ENCODE measurements at regions not wholly inside any gene's neighbourhood (a gene's known extent, or its start where the extent isn't known, plus 50 kb on each side); places are given as distances from the start of the nearest gene placed in this dataset.

GRCh38 chr9:109639674-109640579 lies 140.1 kb upstream of the PALM2AKAP2 start:
- no peak for DNase-seq (ENCODE audit: low spot score)
- Histone ChIP-seq H3K27ac (ENCODE audit: low read depth in 1 of 2, low read length in 2 of 2) (no peak overlapping the region), H3K27me3 (ENCODE audit: control insufficient read depth in 4 of 4, insufficient read depth in 4 of 4, low read length in 3 of 4) (peaks cover 0 to 7% (median 3%) of the 10 kb centered on the region in 4 donors), H3K4me1 (ENCODE audit: control insufficient read depth in 4 of 4, insufficient read depth in 4 of 4, low read length in 3 of 4) (peaks cover 7 to 15% (median 14%) of the 10 kb centered on the region in 4 donors), H3K36me3 (ENCODE audit: control insufficient read depth in 4 of 4, insufficient read depth in 3 of 4, low read depth in 1 of 4, low read length in 3 of 4) (no peaks in the 10 kb centered on the region), H3K9me3 (ENCODE audit: control insufficient read depth in 4 of 4, low read length in 3 of 4) (no peaks in the 10 kb centered on the region), H3K9ac (ENCODE audit: low read depth in 1 of 2, low read length in 2 of 2) (no peak overlapping the region), H3K4me3 (ENCODE audit: low read depth in 1 of 3, low read length in 3 of 3) (peak overlapping the region in 2 of 3 donors; percentile 47 to 53)
- 5% methylated on average over 43 of the region's 43 CpGs for WGBS
- TF ChIP-seq YY1 (IDR thresholded peaks at IDR 0.05) (no peak), NR2F2 (IDR thresholded peaks at IDR 0.05) (no peak), FOXA1 (IDR thresholded peaks at IDR 0.05) (no peak), GABPA (IDR thresholded peaks at IDR 0.05 in 1 of 2, conservative IDR thresholded peaks at IDR 0.05 in 1 of 2) (no peak), RXRA (IDR thresholded peaks at IDR 0.05) (no peak), FOXA2 (IDR thresholded peaks at IDR 0.05) (no peak), REST (IDR thresholded peaks at IDR 0.05) (no peak), HNF4G (IDR thresholded peaks at IDR 0.05) (no peak), ATF3 (IDR thresholded peaks at IDR 0.05) (no peak)

GRCh38 chr9:109640580-109641371 lies 139.2 kb upstream of the PALM2AKAP2 start:
- 5% methylated on average over 59 of the region's 59 CpGs for WGBS
- TF ChIP-seq MAX (IDR thresholded peaks at IDR 0.05) (no peak), ZBTB33 (IDR thresholded peaks at IDR 0.05) (no peak), HNF4G (IDR thresholded peaks at IDR 0.05) (no peak), YY1 (IDR thresholded peaks at IDR 0.05) (no peak), HNF4A (conservative IDR thresholded peaks at IDR 0.05) (no peak)
- H3K4me3 ChIP-seq (ENCODE audit: low read depth in 1 of 3, low read length in 3 of 3) = peak overlapping the region in 2 of 3 donors; percentile 47 to 53
- H3K27ac ChIP-seq (ENCODE audit: low read depth in 1 of 2, low read length in 2 of 2) = no peak overlapping the region
- no peak overlapping the region for H3K9ac ChIP-seq (ENCODE audit: low read depth in 1 of 2, low read length in 2 of 2)
- H3K27me3 ChIP-seq (ENCODE audit: control insufficient read depth in 4 of 4, insufficient read depth in 4 of 4, low read length in 3 of 4) = peaks cover 0 to 7% (median 3%) of the 10 kb centered on the region in 4 donors
- DNase-seq (ENCODE audit: low spot score) = no peak
- H3K4me1 ChIP-seq (ENCODE audit: control insufficient read depth in 4 of 4, insufficient read depth in 4 of 4, low read length in 3 of 4) = peaks cover 7 to 15% (median 14%) of the 10 kb centered on the region in 4 donors
- H3K36me3 ChIP-seq (ENCODE audit: control insufficient read depth in 4 of 4, insufficient read depth in 3 of 4, low read depth in 1 of 4, low read length in 3 of 4) = no peaks in the 10 kb centered on the region
- H3K9me3 ChIP-seq (ENCODE audit: control insufficient read depth in 4 of 4, low read length in 3 of 4) = no peaks in the 10 kb centered on the region

Data from liver (tissue), 7 donors.